OCI-LY1 (cell line): ENCODE measurements at regions not wholly inside any gene's neighbourhood (a gene's known extent, or its start where the extent isn't known, plus 50 kb on each side); places are given as distances from the start of the nearest gene placed in this dataset.

Source experiments
- EZH2 ChIP-seq: fragments of 200-600 bp; sonication (generic), shearing (Covaris generic); IDR thresholded peaks from 2 replicates; pipeline ENCODE4 v1.8.0; 2017; ENCODE audit warnings: borderline replicate concordance, mixed run types, mild to moderate bottlenecking, antibody characterized with exemption, low read length, moderate library complexity, mixed read lengths
- TF ChIP-seq, protein P1 (sequence below): fragments of 200-600 bp; sonication (generic), shearing (Covaris generic); IDR thresholded peaks from 2 replicates; pipeline ENCODE4 v1.5.1; 2017; ENCODE audit warnings: mild to moderate bottlenecking, antibody characterized with exemption, low read length, moderate library complexity, mixed read lengths

- TF ChIP-seq, protein P1, sequence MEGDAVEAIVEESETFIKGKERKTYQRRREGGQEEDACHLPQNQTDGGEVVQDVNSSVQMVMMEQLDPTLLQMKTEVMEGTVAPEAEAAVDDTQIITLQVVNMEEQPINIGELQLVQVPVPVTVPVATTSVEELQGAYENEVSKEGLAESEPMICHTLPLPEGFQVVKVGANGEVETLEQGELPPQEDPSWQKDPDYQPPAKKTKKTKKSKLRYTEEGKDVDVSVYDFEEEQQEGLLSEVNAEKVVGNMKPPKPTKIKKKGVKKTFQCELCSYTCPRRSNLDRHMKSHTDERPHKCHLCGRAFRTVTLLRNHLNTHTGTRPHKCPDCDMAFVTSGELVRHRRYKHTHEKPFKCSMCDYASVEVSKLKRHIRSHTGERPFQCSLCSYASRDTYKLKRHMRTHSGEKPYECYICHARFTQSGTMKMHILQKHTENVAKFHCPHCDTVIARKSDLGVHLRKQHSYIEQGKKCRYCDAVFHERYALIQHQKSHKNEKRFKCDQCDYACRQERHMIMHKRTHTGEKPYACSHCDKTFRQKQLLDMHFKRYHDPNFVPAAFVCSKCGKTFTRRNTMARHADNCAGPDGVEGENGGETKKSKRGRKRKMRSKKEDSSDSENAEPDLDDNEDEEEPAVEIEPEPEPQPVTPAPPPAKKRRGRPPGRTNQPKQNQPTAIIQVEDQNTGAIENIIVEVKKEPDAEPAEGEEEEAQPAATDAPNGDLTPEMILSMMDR = no peak
- no peak for TF ChIP-seq EZH2
These were observed 103.4 kb upstream of the MAOA start for GRCh38 chrX:43552703-43553102.
